PFSK-1 (cell line): ENCODE measurements at regions not wholly inside any gene's neighbourhood (a gene's known extent, or its start where the extent isn't known, plus 50 kb on each side); places are given as distances from the start of the nearest gene placed in this dataset.

Experiments used
- FOXP2 ChIP-seq: optimal IDR thresholded peaks from 2 replicates; pipeline ENCODE3; 2011; ENCODE audit warnings: borderline replicate concordance, control low read depth, inconsistent platforms; ENCODE audit not compliant: insufficient read depth; ENCODE audit errors: extremely low read length, extremely low read depth
- POLR2AphosphoS5 ChIP-seq: IDR thresholded peaks from 2 replicates; pipeline ENCODE4 v1.6.1; 2012; ENCODE audit warnings: low read depth, mild to moderate bottlenecking, control low read depth, low read length, moderate library complexity
- REST ChIP-seq, 2 experiments: IDR thresholded peaks; 2 replicates each; pipeline versions ENCODE4 v1.6.1 to v1.8.0; 2011 to 2012; ENCODE audit warnings: low read depth in 2 of 2, low read length in 2 of 2, control low read depth in 1 of 2, inconsistent platforms in 1 of 2, mild to moderate bottlenecking in 1 of 2, moderate library complexity in 1 of 2; ENCODE audit not compliant: insufficient read depth in 1 of 2
- SIN3A ChIP-seq: IDR thresholded peaks from 2 replicates; pipeline ENCODE4 v1.6.1; 2012; ENCODE audit warnings: mild to moderate bottlenecking, low read length, moderate library complexity, borderline replicate concordance; ENCODE audit not compliant: insufficient read depth
- TAF1 ChIP-seq: IDR thresholded peaks from 2 replicates; pipeline ENCODE4 v1.6.1; 2012; ENCODE audit warnings: low read length, control low read depth, borderline replicate concordance; ENCODE audit not compliant: insufficient read depth

DNA sequence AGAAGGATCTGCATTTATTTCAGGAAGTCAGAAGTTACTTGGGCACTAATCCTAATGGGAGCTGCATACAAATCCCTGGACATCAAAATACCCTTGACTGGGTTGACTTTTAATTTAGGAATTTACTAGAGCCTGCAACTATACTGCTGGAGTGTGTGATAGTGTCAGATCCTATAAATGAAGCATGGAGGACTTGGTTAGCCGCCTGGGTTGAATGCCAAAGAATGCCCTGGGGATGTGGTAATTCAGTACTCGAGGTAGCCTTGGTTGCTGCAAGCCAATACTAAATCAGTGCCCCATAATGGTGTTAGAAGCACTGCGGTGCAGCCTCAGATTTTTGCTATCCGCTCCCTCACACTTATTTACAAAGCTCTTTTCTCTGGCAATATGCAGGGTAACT is 184.9 kb downstream of the CAPZA3 start:
- TF ChIP-seq REST (IDR thresholded peaks at IDR 0.05; ENCODE audit: insufficient read depth in 1 of 2, low read depth in 2 of 2, low read length in 2 of 2) (no peak), FOXP2 (no peak)

GRCh38 chr12:18923721-18924120 is 185.8 kb downstream of the CAPZA3 start:
- TF ChIP-seq POLR2AphosphoS5: no peak

DNA sequence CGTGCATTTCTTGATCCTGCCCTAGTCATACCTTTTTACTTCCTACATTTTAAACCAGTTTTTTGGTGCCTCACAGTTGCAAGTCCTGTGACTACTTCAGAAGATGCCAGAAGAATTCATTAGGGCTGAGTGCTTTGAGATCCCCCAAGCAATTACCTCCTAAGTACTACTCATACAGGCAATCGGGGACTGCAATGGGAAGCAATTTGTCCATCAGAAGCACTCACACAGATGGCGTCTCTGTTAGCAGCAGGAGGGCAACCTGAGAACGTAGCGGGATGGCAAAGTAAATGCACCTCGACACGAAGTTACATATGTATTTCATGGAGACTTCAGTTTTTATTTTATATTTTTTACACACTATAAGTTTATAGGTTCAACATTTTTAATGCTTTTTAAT is 188.3 kb downstream of the CAPZA3 start:
- TF ChIP-seq REST (IDR thresholded peaks at IDR 0.05; ENCODE audit: insufficient read depth in 1 of 2, low read depth in 2 of 2, low read length in 2 of 2) (no peak), POLR2AphosphoS5 (no peak), TAF1 (no peak), FOXP2 (no peak), SIN3A (no peak)

GRCh38 chr12:18932211-18932610 is 194.3 kb downstream of the CAPZA3 start:
- TF ChIP-seq POLR2AphosphoS5: no peak

GRCh38 chr12:18932715-18933114 is 194.8 kb downstream of the CAPZA3 start:
- TF ChIP-seq POLR2AphosphoS5 (no peak), FOXP2 (no peak)

- TF ChIP-seq SIN3A (no peak), TAF1 (no peak), POLR2AphosphoS5 (no peak), REST (IDR thresholded peaks at IDR 0.05; ENCODE audit: insufficient read depth in 1 of 2, low read depth in 2 of 2, low read length in 2 of 2) (no peak), FOXP2 (no peak)
These were observed 194.1 kb upstream of the PLEKHA5 start for GRCh38 chr12:18935371-18935965.

DNA sequence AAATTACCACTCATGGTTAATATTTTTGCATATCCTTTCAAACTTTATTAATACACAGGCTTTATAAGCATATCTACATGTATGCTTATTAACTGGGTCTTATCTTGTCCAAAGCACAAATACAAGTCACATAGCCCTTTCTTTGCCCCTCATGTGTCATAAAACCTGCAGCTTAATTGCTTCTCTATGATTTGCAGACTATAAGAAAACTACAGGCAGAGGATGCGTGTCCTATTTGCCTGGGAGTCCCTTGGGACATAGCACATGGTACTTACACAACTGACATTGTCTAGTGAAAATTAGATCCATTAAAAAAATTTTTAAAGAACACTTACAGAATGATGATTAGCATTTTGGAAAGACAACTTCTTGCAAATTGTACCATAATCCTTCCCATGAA is 190.5 kb upstream of the PLEKHA5 start:
- TF ChIP-seq TAF1 (no peak), SIN3A (no peak), REST (IDR thresholded peaks at IDR 0.05; ENCODE audit: insufficient read depth in 1 of 2, low read depth in 2 of 2, low read length in 2 of 2) (no peak), POLR2AphosphoS5 (no peak), FOXP2 (no peak)
